NT2/D1 (cell line): ENCODE measurements at regions not wholly inside any gene's neighbourhood (a gene's known extent, or its start where the extent isn't known, plus 50 kb on each side); places are given as distances from the start of the nearest gene placed in this dataset.

Experiments
- DNase-seq: peaks from one replicate; pipeline ENCODE4 v3.0.0-alpha.2; 2011; ENCODE audit warnings: low read depth, low spot score
- H3K27me3 ChIP-seq: 2 replicates; pipeline ENCODE4 v1.6.0; 2011; ENCODE audit warnings: mild to moderate bottlenecking; ENCODE audit not compliant: insufficient read length, insufficient read depth
- H3K36me3 ChIP-seq: 2 replicates; pipeline ENCODE4 v1.6.1; 2011; ENCODE audit warnings: mild to moderate bottlenecking, low read length, mixed read lengths; ENCODE audit not compliant: insufficient read depth, insufficient read length
- H3K4me1 ChIP-seq: 2 replicates; pipeline ENCODE4 v1.5.1; 2011; ENCODE audit not compliant: insufficient read depth, insufficient read length
- H3K4me3 ChIP-seq: 2 replicates; pipeline ENCODE4 v1.5.1; 2011; ENCODE audit warnings: low read depth; ENCODE audit not compliant: insufficient read length
- H3K9ac ChIP-seq: 2 replicates; pipeline ENCODE4 v1.6.0; 2011; ENCODE audit warnings: low read depth; ENCODE audit not compliant: insufficient read length
- H3K9me3 ChIP-seq: 2 replicates; pipeline ENCODE4 v1.5.1; 2011; ENCODE audit warnings: mild to moderate bottlenecking, low read length; ENCODE audit not compliant: insufficient read depth
- SUZ12 ChIP-seq: IDR thresholded peaks from 2 replicates; pipeline ENCODE4 v1.6.1; 2011; ENCODE audit not compliant: insufficient read length, insufficient read depth; ENCODE audit errors: extremely low read depth
- YY1 ChIP-seq: IDR thresholded peaks from 2 replicates; pipeline ENCODE4 v1.6.1; 2011; ENCODE audit not compliant: insufficient read length, insufficient read depth
- ZNF274 ChIP-seq: IDR thresholded peaks from 2 replicates; pipeline ENCODE4 v1.6.1; 2011; ENCODE audit warnings: mild to moderate bottlenecking, low read depth, low read length

DNA sequence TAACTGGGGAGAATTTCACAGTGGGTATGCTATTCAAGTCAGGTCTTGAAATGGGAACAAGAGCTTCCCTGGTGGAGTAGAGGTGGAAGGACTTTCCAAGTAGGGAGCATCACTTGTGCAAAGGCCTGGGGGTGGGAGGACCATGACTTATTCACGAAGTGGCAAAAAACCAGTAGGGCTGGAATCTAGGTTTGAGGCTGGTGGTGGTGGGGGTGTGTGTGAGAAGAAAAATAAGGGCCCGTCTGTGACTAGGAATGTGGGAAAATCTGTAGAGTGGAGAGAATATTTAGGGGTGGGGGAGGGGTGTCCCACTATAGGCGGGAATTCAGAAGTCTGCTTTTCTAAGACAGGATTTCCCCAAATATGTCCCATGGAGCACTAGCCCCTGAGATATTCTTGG is 271.9 kb upstream of the TBL1XR1 start:
- no peak overlapping the region for H3K9ac ChIP-seq
- H3K4me3 ChIP-seq: no peak overlapping the region
- H3K36me3 ChIP-seq: no peaks in the 10 kb centered on the region
- peaks cover 7% of the 10 kb centered on the region for H3K4me1 ChIP-seq
- no peaks in the 10 kb centered on the region for H3K27me3 ChIP-seq
- TF ChIP-seq ZNF274 (no peak), SUZ12 (no peak)
- no peak for DNase-seq
- H3K9me3 ChIP-seq: peaks cover 7% of the 10 kb centered on the region

DNA sequence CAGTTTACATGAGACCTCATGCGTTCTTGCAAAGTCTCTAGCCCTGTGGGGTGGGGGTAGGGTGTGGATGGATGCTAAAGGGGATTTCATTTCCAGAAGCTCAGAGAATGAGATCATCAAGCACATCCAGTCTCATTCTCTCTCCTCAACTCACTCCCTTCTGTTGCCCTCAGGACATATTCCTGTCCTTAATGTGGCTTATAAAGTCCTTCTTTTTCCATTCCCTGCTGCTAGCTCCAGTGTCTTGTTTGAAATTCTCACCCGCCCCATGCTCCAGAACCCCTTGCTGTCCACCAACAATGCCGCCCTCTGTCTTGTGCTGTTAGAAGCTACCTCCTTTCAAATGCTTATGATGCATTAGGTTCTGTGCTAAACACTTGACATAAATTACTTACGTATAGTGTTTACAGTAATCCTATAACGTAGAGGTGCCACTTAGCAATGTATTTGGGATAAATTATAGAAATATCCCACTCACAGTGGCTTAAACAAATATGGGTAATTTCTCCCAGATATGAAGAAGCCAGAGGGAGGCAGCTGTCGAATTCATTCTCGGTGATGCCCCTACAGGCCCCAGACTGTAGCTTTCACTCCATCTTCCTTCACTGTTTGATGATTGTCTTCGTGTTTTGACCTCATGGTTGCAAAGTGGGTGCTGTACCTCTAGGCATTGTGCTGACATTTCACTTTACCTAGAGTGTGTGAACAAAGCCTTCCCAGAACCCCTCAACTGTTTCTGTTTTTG is 273.1 kb upstream of the TBL1XR1 start:
- H3K4me1 ChIP-seq: peaks cover 7% of the 10 kb centered on the region
- no peak overlapping the region for H3K4me3 ChIP-seq
- H3K36me3 ChIP-seq: no peaks in the 10 kb centered on the region
- DNase-seq: no peak
- peaks cover 7% of the 10 kb centered on the region for H3K9me3 ChIP-seq
- no peaks in the 10 kb centered on the region for H3K27me3 ChIP-seq
- no peak overlapping the region for H3K9ac ChIP-seq
- TF ChIP-seq YY1 (no peak), SUZ12 (no peak), ZNF274 (no peak)

DNA sequence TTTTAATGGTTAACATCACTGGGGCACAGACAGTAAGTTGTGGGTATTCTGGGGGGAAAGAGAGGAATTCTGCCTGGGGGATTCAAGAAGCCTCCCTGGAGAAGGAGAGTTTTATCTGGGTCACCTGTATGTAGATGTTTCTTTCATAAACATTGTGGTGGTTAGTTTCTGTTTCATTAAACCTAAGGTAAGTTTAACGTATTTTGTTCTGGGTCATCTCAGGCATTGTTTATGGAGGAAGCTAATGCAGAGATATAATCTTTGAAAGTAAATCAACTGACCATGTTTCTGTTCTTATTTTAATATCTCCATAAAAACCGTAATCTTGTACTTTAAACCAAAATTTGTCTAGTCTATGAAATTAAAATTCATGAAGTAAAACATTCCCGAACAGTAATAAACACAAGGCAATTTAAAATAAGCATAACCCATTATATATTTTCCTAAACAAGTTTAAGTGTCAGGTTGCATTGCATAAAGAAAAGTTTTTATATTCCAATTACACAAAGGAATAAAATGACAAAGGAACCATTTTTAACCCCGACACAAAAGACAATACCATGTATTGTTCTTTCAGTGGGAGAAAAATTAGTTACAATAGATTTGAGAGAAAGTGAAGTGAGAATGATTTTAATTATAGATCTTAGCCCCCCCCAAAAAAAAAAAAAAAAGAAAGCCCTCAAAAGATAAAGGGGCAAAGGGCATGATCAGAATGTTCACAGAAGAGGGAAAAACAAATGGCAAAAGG is 274.6 kb upstream of the TBL1XR1 start:
- H3K9me3 ChIP-seq: peaks cover 7% of the 10 kb centered on the region
- DNase-seq: no peak

DNA sequence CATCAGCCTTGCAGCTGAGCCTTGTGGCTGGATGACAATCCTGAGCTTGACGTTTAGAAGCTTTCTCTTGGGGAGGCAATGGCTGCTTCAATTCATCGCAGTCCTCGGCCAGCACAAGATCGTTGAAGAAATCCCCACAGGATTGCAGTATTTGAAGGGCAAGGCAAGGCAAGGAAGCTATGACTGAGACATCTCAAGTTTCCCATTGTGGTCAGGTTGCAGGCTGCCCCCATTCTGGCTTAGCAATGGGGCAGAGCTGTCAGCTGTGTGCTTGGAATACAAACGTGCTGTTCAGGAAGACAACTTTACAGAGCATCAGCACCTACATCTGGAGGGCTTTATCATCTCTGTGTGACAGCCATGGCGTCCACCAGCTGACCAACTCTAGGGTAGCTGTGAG is 275.9 kb upstream of the TBL1XR1 start:
- Histone ChIP-seq H3K9ac (no peak overlapping the region), H3K4me1 (peaks cover 7% of the 10 kb centered on the region), H3K27me3 (no peaks in the 10 kb centered on the region), H3K9me3 (peaks cover 7% of the 10 kb centered on the region), H3K36me3 (no peaks in the 10 kb centered on the region), H3K4me3 (no peak overlapping the region)
- no peak for TF ChIP-seq SUZ12
- no peak for TF ChIP-seq YY1
- no peak for TF ChIP-seq ZNF274
- DNase-seq: no peak

More for the DNA sequence above, 274.6 kb upstream of the TBL1XR1 start:
- no peak overlapping the region for H3K4me3 ChIP-seq
- no peaks in the 10 kb centered on the region for H3K27me3 ChIP-seq
- no peak overlapping the region for H3K9ac ChIP-seq
- TF ChIP-seq YY1: no peak
- TF ChIP-seq ZNF274: no peak
- TF ChIP-seq SUZ12: no peak
- H3K4me1 ChIP-seq: peaks cover 7% of the 10 kb centered on the region
- H3K36me3 ChIP-seq: no peaks in the 10 kb centered on the region

DNA sequence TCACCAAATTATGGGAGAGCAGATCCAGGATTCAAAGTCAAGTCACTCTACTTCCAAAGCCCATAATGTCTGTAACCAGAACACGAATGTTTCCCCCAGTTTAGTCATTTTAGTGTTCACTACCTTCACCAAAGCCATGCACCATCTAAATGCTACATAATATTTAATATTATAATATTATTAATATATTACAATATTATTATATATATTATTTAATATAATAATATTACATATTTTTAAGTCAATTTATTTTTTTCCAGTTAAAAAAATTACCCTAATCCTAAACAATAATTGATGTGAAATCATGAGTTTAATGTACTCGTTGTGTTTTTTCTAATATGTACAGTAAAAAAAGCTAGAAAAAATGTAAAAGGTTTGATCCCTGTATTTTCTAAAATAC is 276.6 kb upstream of the TBL1XR1 start:
- H3K4me1 ChIP-seq: peaks cover 3% of the 10 kb centered on the region
- peaks cover 6% of the 10 kb centered on the region for H3K9me3 ChIP-seq
- no peaks in the 10 kb centered on the region for H3K36me3 ChIP-seq
- no peak for DNase-seq
- no peak overlapping the region for H3K4me3 ChIP-seq
- TF ChIP-seq YY1 (no peak), ZNF274 (no peak), SUZ12 (no peak)
- H3K9ac ChIP-seq: no peak overlapping the region
- H3K27me3 ChIP-seq: no peaks in the 10 kb centered on the region

DNA sequence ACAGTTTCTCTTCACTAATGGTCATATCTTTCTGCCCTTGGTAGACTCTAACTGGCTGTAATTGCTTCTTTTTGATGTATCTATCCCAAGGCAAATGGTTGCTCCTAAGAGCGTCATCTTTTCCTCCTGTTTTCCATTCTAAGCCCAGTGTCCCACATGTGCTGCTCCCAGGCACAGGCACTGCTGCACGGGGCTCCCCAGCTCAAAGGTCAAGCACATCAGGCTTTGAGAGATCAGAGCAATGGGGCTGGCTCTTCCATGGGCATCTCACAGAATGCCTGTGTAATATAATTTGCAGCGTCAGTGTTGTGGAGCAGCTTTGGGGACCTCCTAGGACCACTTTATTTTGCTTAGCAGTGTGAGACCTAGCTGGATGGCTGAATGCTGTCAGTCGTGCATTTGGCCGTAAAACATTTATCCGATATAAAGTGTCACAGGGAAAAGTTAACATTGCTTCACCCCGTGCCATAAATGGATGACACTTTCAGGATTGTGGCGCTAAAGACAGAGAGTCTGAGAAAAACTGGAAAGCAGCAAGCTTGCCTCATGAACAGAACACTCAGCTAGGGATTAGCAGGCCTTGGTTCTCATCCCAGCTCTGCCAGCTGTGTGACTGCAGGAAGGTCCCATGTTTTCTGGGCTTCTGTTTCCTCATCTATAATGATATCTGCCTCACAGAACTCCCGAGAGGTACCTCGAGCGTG is 277.5 kb upstream of the TBL1XR1 start:
- Histone ChIP-seq H3K4me3 (no peak overlapping the region), H3K36me3 (no peaks in the 10 kb centered on the region), H3K9ac (no peak overlapping the region), H3K27me3 (no peaks in the 10 kb centered on the region), H3K4me1 (peaks cover 3% of the 10 kb centered on the region), H3K9me3 (no peaks in the 10 kb centered on the region)
- TF ChIP-seq ZNF274 (no peak), SUZ12 (no peak), YY1 (no peak)
- DNase-seq: no peak

DNA sequence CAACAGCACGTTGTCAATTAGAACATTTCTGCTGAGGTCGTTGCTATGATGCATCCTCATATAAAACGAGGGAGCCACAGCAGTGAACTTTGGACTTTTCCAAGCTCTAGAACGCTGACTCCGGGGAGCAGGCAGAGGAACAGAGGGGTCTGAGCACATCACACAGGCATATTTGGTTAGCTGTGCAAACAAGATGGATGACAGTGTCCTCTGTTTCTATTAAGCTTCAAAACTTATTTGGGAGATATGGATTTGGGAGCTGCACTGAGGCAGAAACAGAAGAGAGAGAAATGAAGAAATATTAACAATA is 278.0 kb upstream of the TBL1XR1 start:
- H3K9me3 ChIP-seq: no peaks in the 10 kb centered on the region

More for the DNA sequence above, 278.0 kb upstream of the TBL1XR1 start:
- no peaks in the 10 kb centered on the region for H3K27me3 ChIP-seq
- TF ChIP-seq SUZ12 (no peak), ZNF274 (no peak), YY1 (no peak)
- DNase-seq: no peak
- H3K4me3 ChIP-seq: no peak overlapping the region
- H3K4me1 ChIP-seq: peaks cover 3% of the 10 kb centered on the region
- no peak overlapping the region for H3K9ac ChIP-seq
- H3K36me3 ChIP-seq: no peaks in the 10 kb centered on the region
